ENCODE measurements at regions not wholly inside any gene's neighbourhood (a gene's known extent, or its start where the extent isn't known, plus 50 kb on each side); places are given as distances from the start of the nearest gene placed in this dataset.

DNA sequence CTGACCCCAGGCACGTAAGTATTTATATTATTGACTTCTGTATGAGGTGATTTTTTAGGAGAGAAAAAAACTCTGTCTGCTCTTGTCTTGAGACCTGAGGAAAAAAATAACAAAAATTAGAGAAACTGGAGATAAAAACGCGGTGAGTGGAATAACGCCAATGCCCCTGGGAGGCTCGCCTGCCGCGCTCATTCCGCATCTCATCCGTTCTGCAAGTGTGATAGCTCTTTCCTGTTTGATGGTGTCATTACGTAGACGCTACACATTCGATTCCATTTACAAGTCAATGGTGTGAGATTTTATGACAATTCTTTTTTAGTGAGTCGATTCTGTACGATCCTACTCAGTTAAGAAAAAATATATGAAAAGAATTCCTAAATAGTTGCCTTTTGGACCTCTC lies 194.3 kb upstream of the SMIM21 start:
- Histone ChIP-seq H3K4me2 (ENCODE audit: insufficient read depth, low read length) (no peak overlapping the region), H4K20me1 (replicated peaks; ENCODE audit: control insufficient read depth, insufficient read depth, low read length) (no peaks in the 10 kb centered on the region), H3K9me1 (ENCODE audit: control insufficient read depth, insufficient read depth, low read length) (no peaks in the 10 kb centered on the region), H3K27ac (ENCODE audit: extremely low read depth, low read depth, low read length) (no peak overlapping the region), H3K9me3 (replicated peaks; ENCODE audit: control insufficient read depth, insufficient read depth, low read depth, low read length) (no peaks in the 10 kb centered on the region), H3K27me3 (ENCODE audit: control insufficient read depth in 2 of 2, insufficient read depth in 2 of 2, low read length in 2 of 2) (peaks cover 0 to 7% of the 10 kb centered on the region in 2 experiments; a peak in 2 of 5 replicates), H3K36me3 (ENCODE audit: control insufficient read depth, insufficient read depth, low read length) (no peaks in the 10 kb centered on the region), H2AFZ (ENCODE audit: low read depth, low read length) (no peak overlapping the region), H3K79me2 (ENCODE audit: control insufficient read depth, insufficient read depth, low read length) (no peaks in the 10 kb centered on the region), H3K9ac (ENCODE audit: insufficient read depth in 1 of 2, low read depth in 2 of 2, low read length in 2 of 2) (no peak overlapping the region), H3K4me1 (replicated peaks in 1 of 2; ENCODE audit: control insufficient read depth in 2 of 2, insufficient read depth in 2 of 2, low read length in 2 of 2) (no peaks in the 10 kb centered on the region), H3K4me3 (no peak overlapping the region)
- DNase-seq (ENCODE audit: extremely low read depth in 1 of 4, low spot score in 3 of 4) (no peak), ATAC-seq (no peak), FAIRE-seq (no peak)
- CTCF ChIA-PET (ENCODE audit: low intra/inter-chr PET ratio), result no interaction called here
- POLR2A ChIA-PET, result no interaction called here
- intact Hi-C loops (cut with micrococcal nuclease) (no loop called here), in situ Hi-C loops (cut with MboI) (no loop called here)
- TF ChIP-seq ETV5 (CRISPR knock-in tag; IDR thresholded peaks at IDR 0.05; ENCODE audit: low read depth), result no peak
- TF ChIP-seq, protein P1, sequence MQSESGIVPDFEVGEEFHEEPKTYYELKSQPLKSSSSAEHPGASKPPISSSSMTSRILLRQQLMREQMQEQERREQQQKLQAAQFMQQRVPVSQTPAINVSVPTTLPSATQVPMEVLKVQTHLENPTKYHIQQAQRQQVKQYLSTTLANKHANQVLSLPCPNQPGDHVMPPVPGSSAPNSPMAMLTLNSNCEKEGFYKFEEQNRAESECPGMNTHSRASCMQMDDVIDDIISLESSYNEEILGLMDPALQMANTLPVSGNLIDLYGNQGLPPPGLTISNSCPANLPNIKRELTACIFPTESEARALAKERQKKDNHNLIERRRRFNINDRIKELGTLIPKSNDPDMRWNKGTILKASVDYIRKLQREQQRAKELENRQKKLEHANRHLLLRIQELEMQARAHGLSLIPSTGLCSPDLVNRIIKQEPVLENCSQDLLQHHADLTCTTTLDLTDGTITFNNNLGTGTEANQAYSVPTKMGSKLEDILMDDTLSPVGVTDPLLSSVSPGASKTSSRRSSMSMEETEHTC (IDR thresholded peaks at IDR 0.05), result no peak
- BruUV-seq (replicated peaks), result no TSS peak
- WGBS (ENCODE audit: insufficient coverage, low coverage, missing lambda C conversion rate), result 0% methylated on average over 14 of the region's 14 CpGs

DNA sequence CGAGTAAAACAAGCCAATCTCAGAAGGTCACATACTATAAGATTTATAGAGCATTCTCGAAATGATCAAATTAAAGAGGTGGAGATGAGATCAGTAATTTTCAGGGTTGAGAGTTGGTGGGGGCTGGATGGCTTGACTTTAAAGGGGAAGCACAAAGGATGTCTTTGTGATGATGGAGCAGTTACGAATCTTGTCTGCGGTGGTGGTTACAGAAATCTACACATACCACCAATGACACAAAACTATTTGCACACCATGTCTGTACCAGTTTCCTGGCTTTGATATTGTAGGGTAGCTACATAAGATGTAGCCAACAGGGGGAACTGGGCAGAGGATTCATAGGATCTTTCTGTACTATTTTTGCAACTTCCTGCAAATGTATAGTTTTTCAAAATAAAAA lies 190.6 kb upstream of the SMIM21 start:
- Histone ChIP-seq H3K4me1 (replicated peaks in 1 of 2; ENCODE audit: control insufficient read depth in 2 of 2, insufficient read depth in 2 of 2, low read length in 2 of 2) (no peaks in the 10 kb centered on the region), H3K9me1 (ENCODE audit: control insufficient read depth, insufficient read depth, low read length) (no peaks in the 10 kb centered on the region), H3K27ac (ENCODE audit: extremely low read depth, low read depth, low read length) (no peak overlapping the region), H3K27me3 (ENCODE audit: control insufficient read depth in 2 of 2, insufficient read depth in 2 of 2, low read length in 2 of 2) (peaks cover 0 to 7% of the 10 kb centered on the region in 2 experiments; a peak in 2 of 5 replicates), H2AFZ (ENCODE audit: low read depth, low read length) (no peak overlapping the region), H3K9ac (ENCODE audit: insufficient read depth in 1 of 2, low read depth in 2 of 2, low read length in 2 of 2) (no peak overlapping the region), H3K36me3 (ENCODE audit: control insufficient read depth, insufficient read depth, low read length) (no peaks in the 10 kb centered on the region), H3K4me3 (no peak overlapping the region), H3K79me2 (ENCODE audit: control insufficient read depth, insufficient read depth, low read length) (no peaks in the 10 kb centered on the region), H3K9me3 (replicated peaks; ENCODE audit: control insufficient read depth, insufficient read depth, low read depth, low read length) (no peaks in the 10 kb centered on the region), H3K4me2 (ENCODE audit: insufficient read depth, low read length) (no peak overlapping the region), H4K20me1 (replicated peaks; ENCODE audit: control insufficient read depth, insufficient read depth, low read length) (no peaks in the 10 kb centered on the region)
- no TSS peak for BruUV-seq (replicated peaks)
- no peak for FAIRE-seq
- intact Hi-C loops (cut with micrococcal nuclease) (no loop called here), in situ Hi-C loops (cut with MboI) (no loop called here)
- ATAC-seq, result no peak
- 2% methylated on average over 4 of the region's 4 CpGs for WGBS (ENCODE audit: insufficient coverage, low coverage, missing lambda C conversion rate)
- no peak for TF ChIP-seq ETV5 (CRISPR knock-in tag; IDR thresholded peaks at IDR 0.05; ENCODE audit: low read depth)
- TF ChIP-seq MCM5 (IDR thresholded peaks at IDR 0.05; ENCODE audit: low read depth), result no peak
- TF ChIP-seq, protein P2, sequence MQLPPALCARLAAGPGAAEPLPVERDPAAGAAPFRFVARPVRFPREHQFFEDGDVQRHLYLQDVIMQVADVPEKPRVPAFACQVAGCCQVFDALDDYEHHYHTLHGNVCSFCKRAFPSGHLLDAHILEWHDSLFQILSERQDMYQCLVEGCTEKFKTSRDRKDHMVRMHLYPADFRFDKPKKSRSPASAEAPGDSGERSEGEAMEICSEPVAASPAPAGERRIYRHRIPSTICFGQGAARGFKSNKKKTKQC (CRISPR knock-in tag; IDR thresholded peaks at IDR 0.05), result no peak
- no peak for TF ChIP-seq RAD21 (CRISPR knock-in tag; conservative IDR thresholded peaks at IDR 0.05 in 1 of 2, IDR thresholded peaks at IDR 0.05 in 1 of 2)
- ChIA-PET POLR2A (no interaction called here), CTCF (ENCODE audit: low intra/inter-chr PET ratio) (no interaction called here)
- no peak for DNase-seq (ENCODE audit: extremely low read depth in 1 of 4, low spot score in 3 of 4)

Data from K562 (cell line).